GM08714 (cell line): ENCODE measurements at regions not wholly inside any gene's neighbourhood (a gene's known extent, or its start where the extent isn't known, plus 50 kb on each side); places are given as distances from the start of the nearest gene placed in this dataset.
"Not testable (repeated sequence)": the region's sequence is repeated elsewhere in the genome, so short reads cannot be mapped to it uniquely, and the experiment has no call there.

Experiments used
- H3K4me3 ChIP-seq: fragments of 200-500 bp; sonication (Bioruptor generic); 2 replicates; pipeline ENCODE4 v1.5.1; 2014; ENCODE audit warnings: mild to moderate bottlenecking, low read length, inconsistent platforms
- ZNF274 ChIP-seq: IDR thresholded peaks from 2 replicates; pipeline ENCODE4 v1.6.1; 2012; ENCODE audit warnings: mild to moderate bottlenecking, low read depth, low read length

DNA sequence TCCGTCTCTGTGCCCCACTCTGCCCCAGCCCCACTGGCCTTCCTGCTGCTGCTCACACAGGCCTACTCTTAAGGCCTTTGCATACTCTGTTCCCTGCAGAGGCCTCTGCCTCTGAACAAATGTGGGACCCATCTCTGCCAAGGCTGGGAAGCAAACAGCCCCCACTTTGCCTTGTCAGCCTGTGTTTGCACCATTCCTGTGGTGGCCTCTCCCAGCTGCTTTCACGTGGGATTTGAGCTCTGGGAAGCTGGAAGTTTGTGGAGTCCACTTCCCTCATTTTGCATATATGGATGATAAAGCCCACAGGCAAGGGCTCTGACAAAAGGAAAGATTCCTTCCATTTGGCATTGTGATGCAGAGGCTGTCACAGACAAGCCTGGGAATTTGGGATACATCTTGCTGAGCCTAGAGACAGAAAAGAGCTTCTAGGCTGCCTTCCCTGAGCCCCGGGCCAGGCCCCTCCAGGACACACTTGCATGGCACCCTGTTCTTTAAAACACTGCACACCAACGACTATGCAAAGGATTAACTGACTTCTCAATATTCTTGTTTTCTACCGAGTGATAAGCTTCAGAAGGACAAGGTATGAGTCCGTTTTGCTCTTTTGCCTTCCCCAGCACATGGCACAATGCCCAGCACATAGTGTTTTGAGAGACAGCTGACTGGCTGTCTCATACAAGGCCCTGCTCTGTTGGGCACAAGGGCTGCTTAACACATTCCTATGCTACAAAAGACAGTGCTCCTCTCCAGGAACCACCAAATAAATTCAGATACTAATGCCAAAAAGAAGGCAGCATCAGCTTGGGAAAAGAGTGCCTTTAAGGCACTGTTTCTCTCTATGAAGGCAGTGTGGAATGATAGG is 120.7 kb upstream of the TOPAZ1 start:
- TF ChIP-seq ZNF274: no peak
- H3K4me3 ChIP-seq: no peak overlapping the region

DNA sequence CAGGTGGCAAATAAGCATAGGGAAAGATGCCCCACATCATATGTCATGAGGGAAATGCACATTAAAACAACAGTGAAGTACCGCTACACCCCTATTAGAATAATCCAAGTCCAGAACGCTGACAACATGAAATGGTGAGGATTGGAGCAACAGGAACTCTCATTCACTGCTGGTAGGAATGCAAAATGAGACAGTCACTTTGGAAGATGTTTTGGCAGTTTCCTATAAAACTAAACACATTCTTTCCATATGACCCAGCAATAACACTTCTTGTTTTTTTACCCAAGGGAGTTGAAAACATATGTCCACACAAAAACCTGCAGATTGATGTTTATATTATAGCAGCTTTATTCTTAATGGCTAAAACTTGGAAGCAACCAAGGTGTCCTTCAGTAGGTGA is 116.4 kb upstream of the TOPAZ1 start:
- H3K4me3 ChIP-seq: no peak overlapping the region
- TF ChIP-seq ZNF274: no peak

- no peak overlapping the region for H3K4me3 ChIP-seq
- TF ChIP-seq ZNF274: no peak
Observed at GRCh38 chr3:44125882-44126281, 115.8 kb upstream of the TOPAZ1 start.

DNA sequence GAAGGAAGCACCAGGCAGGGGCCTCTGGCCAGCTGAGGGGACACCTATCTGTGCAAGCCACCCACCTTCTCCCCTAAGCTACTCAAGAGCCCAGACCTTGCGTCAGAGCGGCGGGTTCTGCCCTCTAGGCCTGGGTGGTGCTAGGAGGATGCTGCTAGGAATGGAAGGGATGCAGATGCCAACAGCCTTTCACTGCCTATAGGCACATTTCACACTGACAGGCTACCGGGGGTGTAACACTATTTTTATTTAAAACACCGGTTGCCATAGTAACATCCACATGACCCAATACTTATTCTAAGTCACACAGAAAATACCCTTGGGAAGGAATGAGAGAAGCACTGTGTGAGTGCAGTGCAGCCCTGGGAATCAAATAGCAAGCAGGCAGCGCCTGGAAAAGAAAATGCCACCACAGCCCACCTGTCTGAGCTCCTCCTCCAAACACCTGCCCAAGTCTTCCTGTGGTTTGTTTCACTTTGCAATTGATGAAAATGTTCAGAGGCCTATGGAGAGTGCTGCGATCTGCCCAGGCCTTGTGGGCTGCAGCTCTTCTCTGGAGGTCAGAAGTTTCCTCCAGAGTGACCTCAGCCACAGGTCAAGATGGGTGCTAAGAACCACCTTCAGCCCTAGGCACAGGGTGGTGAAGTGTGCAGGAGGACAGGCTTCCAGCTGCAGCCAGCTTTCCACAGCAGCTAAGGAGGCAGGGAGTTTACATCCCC is 113.5 kb upstream of the TOPAZ1 start:
- no peak overlapping the region for H3K4me3 ChIP-seq
- no peak for TF ChIP-seq ZNF274

- TF ChIP-seq ZNF274: no peak
- H3K4me3 ChIP-seq: no peak overlapping the region
Observed at GRCh38 chr3:44130249-44130648, 111.4 kb upstream of the TOPAZ1 start.

- no peak for TF ChIP-seq ZNF274
- no peak overlapping the region for H3K4me3 ChIP-seq
Observed at GRCh38 chr3:44132061-44132460, 109.6 kb upstream of the TOPAZ1 start.

- no peak overlapping the region for H3K4me3 ChIP-seq
- TF ChIP-seq ZNF274: no peak
Observed at GRCh38 chr3:44132593-44132992, 109.1 kb upstream of the TOPAZ1 start.

- H3K4me3 ChIP-seq: no peak overlapping the region
Observed at GRCh38 chr3:44136421-44136820, 105.3 kb upstream of the TOPAZ1 start.

GRCh38 chr3:44146073-44146472 is 95.6 kb upstream of the TOPAZ1 start:
- H3K4me3 ChIP-seq: no peak overlapping the region

More at GRCh38 chr3:44136421-44136820, 105.3 kb upstream of the TOPAZ1 start:
- TF ChIP-seq ZNF274: no peak

DNA sequence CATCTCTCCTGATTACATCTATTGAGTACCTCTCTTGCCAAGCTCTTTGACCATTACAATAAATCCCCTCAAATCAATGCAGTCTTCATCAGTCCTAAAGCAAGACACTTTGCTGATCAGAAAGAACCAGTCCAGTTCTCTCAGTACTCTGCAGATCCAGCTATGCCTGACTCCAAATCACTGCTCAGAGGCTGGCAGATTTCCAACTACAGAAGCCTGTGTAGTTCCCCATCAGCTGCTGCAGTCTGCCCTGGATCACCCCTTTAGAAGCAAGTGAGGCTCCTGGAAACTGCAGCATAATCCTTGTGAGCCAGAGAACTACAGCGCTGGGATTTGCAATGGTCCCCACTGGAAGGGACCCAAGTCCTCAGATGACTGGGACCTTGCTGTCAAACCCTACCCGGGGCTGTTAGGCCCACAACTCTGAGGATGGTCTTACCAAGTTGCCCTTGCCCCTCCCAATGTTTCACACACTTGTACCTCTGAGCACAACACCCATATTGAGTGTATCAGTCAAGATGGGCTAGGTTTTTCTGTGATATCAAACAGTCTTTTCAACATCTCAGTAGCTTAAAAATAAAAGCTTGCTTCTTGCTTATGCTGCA is 81.9 kb upstream of the TOPAZ1 start:
- no peak overlapping the region for H3K4me3 ChIP-seq

More at GRCh38 chr3:44146073-44146472, 95.6 kb upstream of the TOPAZ1 start:
- TF ChIP-seq ZNF274: no peak

DNA sequence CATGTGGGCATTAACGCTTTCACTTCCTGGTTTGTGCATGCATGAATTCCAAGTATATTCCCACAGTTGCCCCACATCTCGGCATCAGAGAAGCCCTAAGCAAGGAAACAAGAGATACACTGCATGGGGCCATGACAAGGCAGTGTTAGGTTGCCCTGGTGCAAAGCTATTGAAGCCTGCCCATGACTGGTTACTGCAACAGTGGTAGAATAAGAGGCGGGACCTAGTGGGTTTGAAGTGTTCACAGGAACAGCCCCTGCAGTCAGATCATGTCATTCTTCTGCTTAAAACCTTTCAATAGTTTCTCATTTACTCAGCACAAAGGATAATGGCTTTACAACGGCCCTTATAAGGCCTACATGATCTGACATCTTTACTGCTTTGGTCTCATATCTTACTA is 80.9 kb upstream of the TOPAZ1 start:
- no peak overlapping the region for H3K4me3 ChIP-seq
- no peak for TF ChIP-seq ZNF274

More for the DNA sequence above, 81.9 kb upstream of the TOPAZ1 start:
- TF ChIP-seq ZNF274: no peak

DNA sequence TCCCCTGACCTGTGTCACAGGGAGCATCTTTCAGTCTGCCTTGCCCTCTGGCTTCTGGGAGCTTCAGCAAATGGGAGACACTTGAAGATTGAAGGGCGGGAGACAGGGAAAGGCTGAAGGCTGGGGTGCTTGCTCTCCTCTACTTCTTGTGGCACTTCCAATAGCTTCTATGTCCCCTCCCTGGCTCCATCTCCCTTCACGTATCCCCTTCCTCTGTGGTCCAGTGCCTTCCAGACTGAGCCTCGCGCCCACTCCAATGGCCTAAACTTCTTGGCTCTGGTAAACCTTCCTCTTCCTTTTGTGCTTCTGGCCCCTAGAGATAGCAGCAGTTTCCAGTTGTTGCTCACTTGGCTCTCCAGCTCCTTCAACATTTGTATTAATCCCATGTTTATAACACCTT is 69.8 kb upstream of the TOPAZ1 start:
- TF ChIP-seq ZNF274: no peak
- H3K4me3 ChIP-seq: no peak overlapping the region

- not testable (repeated sequence) for H3K4me3 ChIP-seq
Observed at GRCh38 chr3:44172701-44173100, 69.0 kb upstream of the TOPAZ1 start.

DNA sequence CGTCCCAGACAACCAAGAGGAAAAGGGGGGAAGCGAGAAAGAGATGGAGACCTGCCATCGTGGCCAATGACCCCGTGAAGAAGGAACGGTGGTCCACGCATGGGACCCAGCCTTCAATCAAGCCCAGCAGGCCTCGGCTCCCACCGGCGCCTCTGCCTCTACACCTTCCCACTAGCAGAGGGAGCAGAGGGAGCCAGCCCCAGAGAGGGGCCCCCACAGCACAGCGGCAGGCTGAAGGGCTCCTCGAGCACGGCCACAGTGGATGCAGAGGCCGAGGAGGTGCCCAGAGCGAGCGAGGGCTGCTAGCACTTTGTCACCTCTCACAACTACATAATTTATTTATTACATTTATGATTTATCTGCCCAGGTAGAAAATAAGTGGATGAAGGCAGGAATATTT is 68.4 kb upstream of the TOPAZ1 start:
- no peak for TF ChIP-seq ZNF274
- no peak overlapping the region for H3K4me3 ChIP-seq

DNA sequence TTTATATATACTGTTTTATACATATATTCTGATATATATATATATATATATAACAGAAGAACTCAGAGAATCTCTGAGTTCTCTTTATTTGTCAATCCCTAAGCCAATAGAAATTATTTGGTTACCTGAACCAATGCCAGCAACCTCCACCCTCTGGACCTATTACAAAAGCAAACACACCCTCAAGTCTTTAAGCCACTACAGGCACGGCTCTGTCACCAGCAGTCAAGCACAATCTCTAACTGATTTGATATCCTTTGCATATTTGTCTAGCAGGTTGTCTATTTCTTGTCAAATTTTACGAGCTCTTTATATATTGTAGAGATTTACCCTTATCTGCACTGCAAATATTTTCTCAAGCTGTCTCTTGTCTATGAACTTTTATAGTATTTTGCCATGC is 66.6 kb upstream of the TOPAZ1 start:
- no peak for TF ChIP-seq ZNF274
- no peak overlapping the region for H3K4me3 ChIP-seq
